GM18867 (cell line): ENCODE measurements at regions not wholly inside any gene's neighbourhood (a gene's known extent, or its start where the extent isn't known, plus 50 kb on each side); places are given as distances from the start of the nearest gene placed in this dataset.
"Not testable (repeated sequence)": the region's sequence is repeated elsewhere in the genome, so short reads cannot be mapped to it uniquely, and the experiment has no call there.

ENCODE experiments used
- ATAC-seq: cut with Tn5 transposase; IDR thresholded peaks from one replicate; pipeline ENCODE4 v1.9.1; 2021; ENCODE audit warnings: mild to moderate bottlenecking, moderate library complexity; ENCODE audit not compliant: unreplicated experiment

GRCh38 chr4:187467224-187467623 is 528.3 kb upstream of the ZFP42 start:
- no peak for ATAC-seq

- no peak for ATAC-seq
Observed at GRCh38 chr4:187469627-187470026, 525.9 kb upstream of the ZFP42 start.

GRCh38 chr4:187470061-187470460 is 525.5 kb upstream of the ZFP42 start:
- no peak for ATAC-seq

GRCh38 chr4:187474238-187474637 is 521.3 kb upstream of the ZFP42 start:
- ATAC-seq = no peak

GRCh38 chr4:187475901-187476300 is 519.7 kb upstream of the ZFP42 start:
- no peak for ATAC-seq

GRCh38 chr4:187477224-187477623 is 518.3 kb upstream of the ZFP42 start:
- ATAC-seq = no peak

GRCh38 chr4:187478292-187479140 is 517.1 kb upstream of the ZFP42 start:
- ATAC-seq = no peak

GRCh38 chr4:187479511-187479910 is 516.1 kb upstream of the ZFP42 start:
- ATAC-seq = no peak

GRCh38 chr4:187480146-187481145 is 515.1 kb upstream of the ZFP42 start:
- ATAC-seq = no peak

- ATAC-seq = no peak
Observed at GRCh38 chr4:187484186-187484585, 511.4 kb upstream of the ZFP42 start.

- no peak for ATAC-seq
Observed at GRCh38 chr4:187485676-187486075, 509.9 kb upstream of the ZFP42 start.

GRCh38 chr4:187491286-187491685 is 504.3 kb upstream of the ZFP42 start:
- ATAC-seq = no peak

GRCh38 chr4:187491959-187492358 is 503.6 kb upstream of the ZFP42 start:
- ATAC-seq = no peak

- no peak for ATAC-seq
Observed at GRCh38 chr4:187493661-187494060, 501.9 kb upstream of the ZFP42 start.

- ATAC-seq = no peak
Observed at GRCh38 chr4:187499956-187500355, 495.6 kb upstream of the ZFP42 start.

- ATAC-seq = no peak
Observed at GRCh38 chr4:187500796-187501195, 494.8 kb upstream of the ZFP42 start.

GRCh38 chr4:187501731-187502130 is 493.8 kb upstream of the ZFP42 start:
- no peak for ATAC-seq

GRCh38 chr4:187504974-187505797 is 490.4 kb upstream of the ZFP42 start:
- ATAC-seq = no peak

- ATAC-seq = not testable (repeated sequence)
Observed at GRCh38 chr4:187505798-187506141, 489.8 kb upstream of the ZFP42 start.

GRCh38 chr4:187516224-187516623 is 479.3 kb upstream of the ZFP42 start:
- no peak for ATAC-seq

- ATAC-seq = no peak
Observed at GRCh38 chr4:187541666-187542065, 453.9 kb upstream of the ZFP42 start.
